AG08395 (cell line): ENCODE measurements at regions not wholly inside any gene's neighbourhood (a gene's known extent, or its start where the extent isn't known, plus 50 kb on each side); places are given as distances from the start of the nearest gene placed in this dataset.
"Not testable (repeated sequence)": the region's sequence is repeated elsewhere in the genome, so short reads cannot be mapped to it uniquely, and the experiment has no call there.

Experiments used
- DNase-seq: peaks from one replicate; pipeline ENCODE4 v3.0.0; 2012; ENCODE audit warnings: mixed read lengths, low spot score

DNA sequence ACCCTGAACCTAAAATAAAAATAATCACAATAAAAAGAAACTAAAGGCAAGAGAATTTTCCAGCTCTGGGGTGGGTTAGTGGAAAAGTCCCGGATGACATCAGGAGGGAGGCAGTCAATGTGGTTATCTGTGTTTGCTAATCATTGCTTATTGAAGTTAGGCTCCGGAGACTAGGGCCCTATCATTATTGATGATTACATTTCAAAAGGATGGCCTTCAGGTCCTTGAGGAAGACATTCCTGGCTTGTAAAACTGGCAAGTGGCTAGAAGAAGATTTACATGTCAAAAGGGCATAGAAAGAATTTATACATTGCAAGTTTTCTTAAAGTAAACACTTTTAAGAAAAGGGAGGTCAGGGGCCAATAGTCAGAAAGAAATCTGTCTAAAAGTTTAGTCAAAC is 123.4 kb downstream of the POSTN start:
- no peak for DNase-seq

DNA sequence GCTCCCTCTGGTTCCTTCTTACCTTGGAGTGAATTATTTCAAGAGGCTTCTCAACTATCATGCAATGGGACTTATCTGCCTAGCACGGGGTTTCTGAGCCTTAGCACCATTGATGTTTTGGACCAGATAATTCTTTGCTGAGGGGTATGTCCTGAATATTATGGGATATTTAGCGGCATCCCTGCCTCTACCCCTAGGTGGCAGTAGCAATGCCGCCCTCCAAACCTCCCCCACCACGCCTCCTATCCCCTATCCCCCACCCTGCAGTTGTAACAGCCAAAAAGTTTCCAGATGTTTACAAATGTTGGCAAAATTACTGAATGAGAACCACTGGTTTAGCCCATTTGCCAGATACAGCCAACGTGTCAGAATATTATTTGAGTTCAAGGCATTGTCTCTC is 125.5 kb downstream of the POSTN start:
- no peak for DNase-seq

GRCh38 chr13:37472266-37472665 is 126.3 kb downstream of the POSTN start:
- not testable (repeated sequence) for DNase-seq

GRCh38 chr13:37460166-37460565 is 138.4 kb downstream of the POSTN start:
- peak; percentile 12 for DNase-seq

DNA sequence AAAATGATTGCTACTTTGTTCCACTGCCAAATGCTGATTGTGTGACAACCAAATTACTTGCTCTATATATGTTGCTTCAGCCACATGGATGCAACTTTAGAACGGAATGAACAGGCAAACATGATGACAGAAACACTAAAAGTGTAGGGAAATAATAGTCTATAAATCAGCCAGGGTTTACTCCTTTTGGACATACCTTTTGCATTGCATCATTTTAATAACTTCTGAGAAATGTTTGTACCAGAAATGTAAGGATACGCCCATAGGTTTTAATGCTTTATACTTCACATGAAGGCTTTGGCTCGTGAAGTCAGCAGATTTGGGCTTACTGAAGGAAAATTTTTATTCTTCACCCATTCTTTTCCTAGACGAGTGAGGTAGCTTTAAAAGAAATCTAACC is 141.0 kb downstream of the POSTN start:
- DNase-seq = no peak

GRCh38 chr13:37456506-37456905 is 142.1 kb downstream of the POSTN start:
- no peak for DNase-seq

DNA sequence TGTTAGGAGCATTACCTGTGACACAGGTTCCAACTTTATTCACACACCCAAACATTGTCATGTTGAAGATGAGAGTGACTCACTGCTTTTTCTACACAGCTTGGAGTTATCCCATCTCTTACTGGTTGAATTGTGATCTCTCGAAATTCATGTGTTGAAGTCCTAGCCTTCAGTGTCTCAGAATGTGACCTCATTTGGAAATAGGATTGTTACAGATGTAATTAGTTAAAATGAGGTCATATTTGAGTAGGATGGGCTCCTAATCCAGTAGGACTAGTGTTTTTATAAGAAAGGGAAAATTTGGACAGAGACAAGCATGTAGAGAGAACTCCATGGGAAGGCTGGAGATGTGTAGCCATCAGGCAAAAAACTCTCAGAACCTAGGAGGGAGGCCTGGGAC is 142.5 kb downstream of the POSTN start:
- no peak for DNase-seq

- DNase-seq = no peak
Measured at GRCh38 chr13:37453246-37453645, 145.3 kb downstream of the POSTN start.

GRCh38 chr13:37450276-37450675 is 148.3 kb downstream of the POSTN start:
- no peak for DNase-seq

DNA sequence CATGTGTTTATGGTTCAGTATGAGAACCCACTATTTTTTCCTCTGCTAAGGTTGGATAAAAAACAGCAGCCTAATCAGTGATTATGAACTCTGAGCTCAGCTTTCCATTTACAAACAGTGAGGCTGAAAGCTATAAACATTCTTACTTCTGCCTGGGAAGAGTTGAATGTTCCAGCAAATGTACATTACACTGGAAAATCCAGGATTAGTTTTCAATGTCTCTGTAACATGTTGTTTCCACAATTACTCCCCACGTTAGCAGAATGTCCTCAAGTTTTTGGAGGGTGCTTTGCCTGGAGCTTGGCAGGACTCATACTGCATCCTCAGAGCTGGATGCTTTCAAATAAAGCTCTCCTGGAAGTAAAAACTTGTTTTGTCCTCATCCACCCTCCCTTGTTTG is 150.4 kb downstream of the POSTN start:
- DNase-seq = no peak

DNA sequence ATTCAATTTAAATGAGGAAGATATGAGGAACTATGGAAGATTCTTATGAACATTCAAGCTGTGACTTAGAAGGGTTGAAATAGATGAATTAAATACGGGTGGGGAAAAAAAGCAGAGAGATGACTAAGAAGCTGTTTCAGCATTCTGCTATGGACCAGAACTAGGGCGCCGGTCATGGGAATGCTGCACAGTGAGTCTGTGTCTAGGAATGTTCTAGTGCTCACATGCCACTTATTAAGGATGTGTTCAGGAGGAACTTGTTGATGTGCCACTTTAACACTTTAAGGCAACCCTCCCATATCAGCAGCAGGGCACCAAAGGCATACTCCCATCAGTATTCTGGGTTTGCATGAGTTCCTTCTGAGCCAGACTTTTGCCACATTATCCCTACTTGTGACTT is 152.1 kb downstream of the POSTN start:
- DNase-seq = peak; percentile 88

- peak; percentile 62 for DNase-seq
Measured at GRCh38 chr13:37443538-37443937, 155.0 kb downstream of the POSTN start.

DNA sequence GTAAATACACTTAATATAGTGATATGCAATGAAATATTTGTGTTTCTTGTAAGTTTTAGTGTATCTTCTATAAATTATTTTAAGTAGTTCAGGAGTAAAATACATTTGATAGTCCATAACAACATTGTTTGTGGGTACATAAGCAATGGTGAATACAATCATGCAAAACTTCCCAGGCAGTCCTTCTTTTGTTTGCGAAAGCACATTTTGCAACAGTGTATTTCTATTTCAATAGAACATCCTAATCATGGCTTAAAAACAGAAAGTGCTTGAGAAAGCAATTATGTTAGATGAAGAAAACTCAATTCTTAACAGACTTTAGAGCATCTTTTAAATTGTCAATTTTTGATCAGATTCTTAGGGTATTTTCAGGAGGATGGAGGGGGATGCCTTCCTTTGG is 155.6 kb downstream of the POSTN start:
- no peak for DNase-seq

DNA sequence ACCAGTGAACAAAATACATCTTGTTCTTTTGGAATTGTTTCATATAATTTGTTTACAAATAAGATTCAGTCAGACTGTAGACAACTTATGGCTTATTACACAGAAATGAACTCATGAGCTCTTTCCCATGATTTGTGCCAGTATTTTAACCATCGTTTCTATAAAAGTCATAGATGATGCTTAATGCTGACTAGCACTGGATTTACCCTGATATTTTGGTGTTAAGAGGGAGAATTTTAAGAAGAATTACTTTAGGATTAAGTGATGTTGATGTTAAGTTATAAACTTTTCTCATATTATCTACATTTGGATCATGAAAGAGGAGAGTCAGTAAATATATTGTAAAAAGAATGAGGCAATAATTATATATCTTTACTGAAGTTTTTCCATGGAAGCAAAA is 162.7 kb downstream of the POSTN start:
- DNase-seq = no peak

DNA sequence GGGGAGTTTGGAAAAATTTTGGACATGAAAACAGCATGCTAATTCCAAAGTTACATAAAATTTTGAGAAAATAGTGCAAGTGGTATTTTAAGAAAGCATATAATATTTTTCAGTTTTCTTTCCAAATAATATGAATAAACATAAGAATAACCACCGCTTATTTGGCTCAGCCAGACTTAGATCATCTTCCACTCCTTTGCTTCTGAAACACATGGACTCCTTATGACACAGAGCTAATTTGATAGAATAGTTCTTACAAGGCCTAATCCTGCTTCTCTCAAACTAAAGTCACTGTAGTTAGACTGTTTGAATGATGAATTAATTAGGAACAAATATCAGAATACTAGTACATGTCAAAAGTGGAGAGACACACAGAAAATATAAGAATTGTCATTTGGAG is 165.5 kb downstream of the POSTN start:
- no peak for DNase-seq

DNA sequence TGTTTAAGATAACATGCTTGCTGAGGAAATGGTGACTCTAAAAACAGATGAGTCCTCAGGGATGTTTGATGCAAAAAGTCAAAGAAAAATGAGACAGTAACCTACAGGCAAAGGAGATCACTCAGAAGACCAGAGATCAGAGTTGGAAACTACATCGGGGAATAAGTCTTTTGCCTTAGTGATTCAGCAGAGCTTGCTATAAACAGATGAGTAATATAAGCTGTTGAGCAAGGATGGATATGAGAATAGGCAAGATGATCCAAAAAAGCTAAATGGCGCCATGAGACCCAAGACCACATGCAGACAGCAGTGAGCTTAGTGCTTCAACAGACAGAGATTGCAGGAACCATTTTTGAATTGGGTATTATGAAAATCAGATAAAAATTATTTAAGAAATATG is 168.6 kb downstream of the POSTN start:
- DNase-seq = peak; percentile 73

DNA sequence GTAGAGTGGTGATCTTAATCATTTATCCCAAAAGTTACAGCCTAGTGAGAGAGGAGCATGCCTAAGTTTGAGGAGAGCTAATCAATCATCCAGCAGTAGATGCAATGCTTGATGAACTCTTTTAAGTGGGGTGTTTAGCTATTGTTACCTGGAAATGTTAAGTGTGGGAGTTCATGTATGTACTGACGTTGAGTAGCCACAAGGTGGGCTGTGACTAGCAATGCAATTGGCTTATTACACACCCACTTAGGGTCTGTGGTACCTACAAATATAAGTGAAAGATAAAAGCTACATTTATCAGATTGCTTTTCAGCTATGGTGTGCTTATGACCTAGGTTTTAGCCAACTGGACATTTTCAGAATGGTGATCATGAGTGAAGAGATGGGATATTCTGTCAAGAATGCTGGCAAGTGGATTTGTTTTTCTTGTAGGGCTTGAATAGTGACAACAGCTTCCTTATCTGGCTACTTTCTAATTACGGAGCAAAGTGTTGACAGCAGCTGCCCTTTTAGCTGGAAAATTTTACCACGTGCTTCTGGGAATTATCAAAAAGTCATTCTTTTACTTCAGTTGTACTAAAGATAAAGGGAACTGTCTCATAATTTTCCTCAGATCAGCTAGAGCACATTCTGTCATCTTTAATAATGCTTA is 170.6 kb downstream of the POSTN start:
- no peak for DNase-seq

- no peak for DNase-seq
Measured at GRCh38 chr13:37418490-37418889, 180.1 kb downstream of the POSTN start.

DNA sequence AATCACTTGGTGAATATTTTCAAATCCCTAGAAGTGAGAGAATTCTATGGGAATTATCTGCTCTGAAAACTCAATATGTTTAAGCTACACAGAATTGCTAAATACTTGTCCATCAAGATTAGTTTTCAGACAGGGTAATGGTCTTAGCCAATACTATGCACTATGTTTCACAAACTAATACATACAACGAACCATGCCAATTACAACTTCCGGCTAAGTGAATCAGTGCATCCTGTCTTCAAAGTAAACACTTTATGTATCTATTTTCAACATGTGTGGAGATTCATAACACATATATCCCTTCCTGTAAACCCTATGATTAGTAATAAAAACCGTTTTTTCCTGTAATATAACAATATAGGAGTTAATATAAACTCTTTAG is 181.5 kb downstream of the POSTN start:
- no peak for DNase-seq

GRCh38 chr13:37416291-37417059 is 182.1 kb downstream of the POSTN start:
- no peak for DNase-seq

DNA sequence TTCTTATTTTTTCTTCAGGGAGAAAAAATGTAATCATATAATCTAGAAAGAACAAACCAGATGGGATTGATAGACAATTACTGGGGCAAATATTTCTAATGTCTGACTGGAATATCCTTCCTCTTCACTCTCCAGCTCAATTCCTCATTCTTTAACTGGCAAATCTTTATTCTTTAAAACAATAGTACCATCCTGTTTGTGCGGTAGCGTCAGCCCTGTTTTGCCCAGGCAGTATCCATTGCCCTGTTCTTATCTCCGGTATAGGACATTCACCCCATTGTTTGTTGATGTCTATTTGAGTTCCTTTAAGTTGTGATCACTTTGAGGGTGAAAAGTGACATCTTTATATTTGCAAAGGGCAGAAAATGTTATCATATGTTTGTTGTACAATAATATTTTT is 185.4 kb downstream of the POSTN start:
- no peak for DNase-seq

- DNase-seq = peak; percentile 17
Measured at GRCh38 chr13:37412241-37412921, 186.2 kb downstream of the POSTN start.

- DNase-seq = no peak
Measured at GRCh38 chr13:37410316-37410715, 188.3 kb downstream of the POSTN start.
